ENCODE measurements at regions not wholly inside any gene's neighbourhood (a gene's known extent, or its start where the extent isn't known, plus 50 kb on each side); places are given as distances from the start of the nearest gene placed in this dataset. TPM values are rescaled to one million over a fixed set of nuclear protein-coding genes. Genes with fewer than 3 reads are reported as not detected.

GRCh38 chr12:128180166-128180565 lies 86.8 kb upstream of the TMEM132C start:
- no CpG with 5 or more reads among the region's 1 CpG for WGBS (ENCODE audit: insufficient coverage)
- H3K4me1 ChIP-seq (ENCODE audit: control insufficient read depth, insufficient read depth, low read length): no peaks in the 10 kb centered on the region
- H3K4me3 ChIP-seq (ENCODE audit: low read depth, low read length): no peak overlapping the region
- H3K27ac ChIP-seq (ENCODE audit: low read depth, low read length): no peak overlapping the region
- H3K27me3 ChIP-seq (ENCODE audit: control insufficient read depth, insufficient read depth, low read length): no peaks in the 10 kb centered on the region
- no peaks in the 10 kb centered on the region for H3K9me3 ChIP-seq (ENCODE audit: control insufficient read depth, insufficient read depth, low read length)
- no peak for DNase-seq (ENCODE audit: low read depth in 4 of 6, low spot score in 6 of 6)
- H3K36me3 ChIP-seq (ENCODE audit: control insufficient read depth, insufficient read depth, low read length): no peaks in the 10 kb centered on the region

GRCh38 chr12:128190052-128190451 lies 76.9 kb upstream of the TMEM132C start:
- H3K4me3 ChIP-seq (ENCODE audit: low read depth, low read length): no peak overlapping the region
- peaks cover 9% of the 10 kb centered on the region for H3K4me1 ChIP-seq (ENCODE audit: control insufficient read depth, insufficient read depth, low read length)

GRCh38 chr12:128190614-128191013 lies 76.4 kb upstream of the TMEM132C start:
- H3K4me1 ChIP-seq (ENCODE audit: control insufficient read depth, insufficient read depth, low read length): peaks cover 9% of the 10 kb centered on the region
- no peaks in the 10 kb centered on the region for H3K9me3 ChIP-seq (ENCODE audit: control insufficient read depth, insufficient read depth, low read length)
- H3K36me3 ChIP-seq (ENCODE audit: control insufficient read depth, insufficient read depth, low read length): no peaks in the 10 kb centered on the region
- WGBS (ENCODE audit: insufficient coverage): 4% methylated on average over 15 of the region's 16 CpGs
- H3K27me3 ChIP-seq (ENCODE audit: control insufficient read depth, insufficient read depth, low read length): no peaks in the 10 kb centered on the region
- H3K27ac ChIP-seq (ENCODE audit: low read depth, low read length): no peak overlapping the region
- H3K4me3 ChIP-seq (ENCODE audit: low read depth, low read length): no peak overlapping the region
- DNase-seq (ENCODE audit: low read depth in 4 of 6, low spot score in 6 of 6): peak; percentile 21 to 88 (median 44)

More at GRCh38 chr12:128190052-128190451, 76.9 kb upstream of the TMEM132C start:
- H3K36me3 ChIP-seq (ENCODE audit: control insufficient read depth, insufficient read depth, low read length): no peaks in the 10 kb centered on the region
- no peaks in the 10 kb centered on the region for H3K9me3 ChIP-seq (ENCODE audit: control insufficient read depth, insufficient read depth, low read length)
- H3K27ac ChIP-seq (ENCODE audit: low read depth, low read length): no peak overlapping the region
- DNase-seq (ENCODE audit: low read depth in 4 of 6, low spot score in 6 of 6): no peak
- WGBS (ENCODE audit: insufficient coverage): 82% methylated on average over 8 of the region's 10 CpGs
- no peaks in the 10 kb centered on the region for H3K27me3 ChIP-seq (ENCODE audit: control insufficient read depth, insufficient read depth, low read length)

- Histone ChIP-seq H3K27me3 (ENCODE audit: control insufficient read depth, insufficient read depth, low read length) (no peaks in the 10 kb centered on the region), H3K27ac (ENCODE audit: low read depth, low read length) (no peak overlapping the region), H3K4me3 (ENCODE audit: low read depth, low read length) (no peak overlapping the region), H3K36me3 (ENCODE audit: control insufficient read depth, insufficient read depth, low read length) (no peaks in the 10 kb centered on the region), H3K9me3 (ENCODE audit: control insufficient read depth, insufficient read depth, low read length) (no peaks in the 10 kb centered on the region), H3K4me1 (ENCODE audit: control insufficient read depth, insufficient read depth, low read length) (peaks cover 9% of the 10 kb centered on the region)
- 89% methylated on average over 10 of the region's 14 CpGs for WGBS (ENCODE audit: insufficient coverage)
- no peak for DNase-seq (ENCODE audit: low read depth in 4 of 6, low spot score in 6 of 6)
Measured at GRCh38 chr12:128191380-128191779, 75.6 kb upstream of the TMEM132C start.

- no peaks in the 10 kb centered on the region for H3K36me3 ChIP-seq (ENCODE audit: control insufficient read depth, insufficient read depth, low read length)
- no peak overlapping the region for H3K4me3 ChIP-seq (ENCODE audit: low read depth, low read length)
- H3K9me3 ChIP-seq (ENCODE audit: control insufficient read depth, insufficient read depth, low read length): peaks cover 5% of the 10 kb centered on the region
- no peaks in the 10 kb centered on the region for H3K4me1 ChIP-seq (ENCODE audit: control insufficient read depth, insufficient read depth, low read length)
- no peaks in the 10 kb centered on the region for H3K27me3 ChIP-seq (ENCODE audit: control insufficient read depth, insufficient read depth, low read length)
- WGBS (ENCODE audit: insufficient coverage): 40% methylated on average over 1 of the region's 7 CpGs
- no peak overlapping the region for H3K27ac ChIP-seq (ENCODE audit: low read depth, low read length)
- DNase-seq (ENCODE audit: low read depth in 4 of 6, low spot score in 6 of 6): peak in 1 of 6 donors; percentile 28
Measured at GRCh38 chr12:128204711-128205110, 62.3 kb upstream of the TMEM132C start.

DNA sequence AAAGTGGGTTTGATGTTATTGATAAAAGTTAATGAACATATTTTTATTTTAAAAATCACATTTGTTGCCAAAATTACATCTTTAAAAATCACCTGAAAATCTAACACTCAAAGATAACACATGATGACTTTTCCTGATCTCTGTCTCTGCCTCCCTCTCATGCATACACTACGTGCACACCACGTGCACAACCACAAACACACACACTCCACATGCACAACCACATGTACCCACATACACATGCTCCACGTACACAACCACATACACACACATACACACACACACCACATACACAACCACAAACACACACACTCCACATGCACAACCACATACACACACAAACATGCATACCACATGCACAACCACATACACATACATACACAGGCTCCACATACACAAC lies 61.8 kb upstream of the TMEM132C start:
- Histone ChIP-seq H3K9me3 (ENCODE audit: control insufficient read depth, insufficient read depth, low read length) (peaks cover 5% of the 10 kb centered on the region), H3K4me1 (ENCODE audit: control insufficient read depth, insufficient read depth, low read length) (no peaks in the 10 kb centered on the region), H3K36me3 (ENCODE audit: control insufficient read depth, insufficient read depth, low read length) (no peaks in the 10 kb centered on the region), H3K4me3 (ENCODE audit: low read depth, low read length) (no peak overlapping the region), H3K27ac (ENCODE audit: low read depth, low read length) (no peak overlapping the region), H3K27me3 (ENCODE audit: control insufficient read depth, insufficient read depth, low read length) (no peaks in the 10 kb centered on the region)
- no peak for DNase-seq (ENCODE audit: low read depth in 4 of 6, low spot score in 6 of 6)
- WGBS (ENCODE audit: insufficient coverage): 85% methylated on average over 3 of the region's 3 CpGs

GRCh38 chr12:128205758-128206157 lies 61.2 kb upstream of the TMEM132C start:
- Histone ChIP-seq H3K4me3 (ENCODE audit: low read depth, low read length) (no peak overlapping the region), H3K4me1 (ENCODE audit: control insufficient read depth, insufficient read depth, low read length) (no peaks in the 10 kb centered on the region), H3K27me3 (ENCODE audit: control insufficient read depth, insufficient read depth, low read length) (no peaks in the 10 kb centered on the region), H3K27ac (ENCODE audit: low read depth, low read length) (no peak overlapping the region), H3K36me3 (ENCODE audit: control insufficient read depth, insufficient read depth, low read length) (no peaks in the 10 kb centered on the region), H3K9me3 (ENCODE audit: control insufficient read depth, insufficient read depth, low read length) (peaks cover 5% of the 10 kb centered on the region)
- 100% methylated on average over 3 of the region's 7 CpGs for WGBS (ENCODE audit: insufficient coverage)
- DNase-seq (ENCODE audit: low read depth in 4 of 6, low spot score in 6 of 6): no peak

Small RNAs in the stretch of these regions (small RNA-seq; reads per million reads assigned to genes)
- gene AC006065.2 (ENCODE audit: low replicate concordance) (not detected), gene AC073913.2 (ENCODE audit: low replicate concordance) (not detected), gene HSPE1P20 (ENCODE audit: low replicate concordance) (not detected), gene RF00019 (ENCODE audit: low replicate concordance) (not detected), gene RNU1-104P (ENCODE audit: low replicate concordance) (not detected)

All from spinal cord (tissue), 10 donors.